GM21786 (cell line): ENCODE measurements at regions not wholly inside any gene's neighbourhood (a gene's known extent, or its start where the extent isn't known, plus 50 kb on each side); places are given as distances from the start of the nearest gene placed in this dataset.

Experiments
- ATAC-seq: cut with Tn5 transposase; IDR thresholded peaks from one replicate; pipeline ENCODE4 v1.9.1; 2021; ENCODE audit not compliant: unreplicated experiment

DNA sequence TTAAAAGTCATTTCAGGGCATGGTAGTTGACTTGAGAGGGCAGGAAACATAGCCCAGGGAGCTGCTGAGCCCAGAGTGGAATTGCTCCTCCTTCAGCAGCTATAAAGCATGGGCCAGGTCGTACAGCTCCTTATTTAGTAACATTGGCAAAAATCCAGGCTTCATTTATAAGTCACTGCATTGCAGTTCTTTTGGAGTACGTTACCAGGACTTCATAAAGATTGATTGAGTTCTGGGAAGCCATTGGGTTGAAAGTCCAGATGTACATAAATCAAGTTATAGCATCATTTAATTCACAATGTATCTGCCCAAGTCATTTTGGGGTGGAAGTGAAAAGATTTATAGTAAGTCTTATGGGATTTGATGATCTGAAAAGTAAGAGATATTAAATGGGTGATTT, 53.0 kb upstream of the ANKEF1 start:
- no peak for ATAC-seq

DNA sequence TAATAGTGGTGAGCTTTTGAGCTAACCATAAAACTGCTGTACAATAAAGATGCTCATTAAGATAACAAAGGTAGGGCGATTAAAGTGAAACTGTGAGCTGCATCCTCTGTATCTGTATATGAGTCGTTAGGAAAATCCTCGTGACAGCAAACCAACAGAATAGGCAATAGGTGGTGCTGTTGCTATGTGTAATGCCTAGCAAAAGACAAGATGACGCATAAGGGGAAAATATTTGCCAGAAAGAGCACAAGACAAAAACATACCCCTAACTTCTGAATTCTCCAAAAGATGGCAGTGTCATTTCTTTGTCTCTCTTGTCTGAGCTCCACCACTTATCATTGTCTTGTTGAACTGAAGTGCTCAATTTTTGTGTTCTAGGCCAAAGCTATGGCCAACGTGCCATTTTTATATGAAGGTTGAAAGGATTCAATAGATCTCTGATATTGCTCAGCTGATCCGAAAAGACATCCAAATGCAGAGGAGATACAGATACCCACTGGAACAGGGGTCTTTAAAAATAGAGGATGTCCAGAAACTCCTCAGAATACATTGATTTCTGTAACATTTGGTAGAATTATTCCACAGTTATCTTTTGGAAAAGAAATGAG, 56.3 kb upstream of the ANKEF1 start:
- peak; percentile 90 for ATAC-seq

DNA sequence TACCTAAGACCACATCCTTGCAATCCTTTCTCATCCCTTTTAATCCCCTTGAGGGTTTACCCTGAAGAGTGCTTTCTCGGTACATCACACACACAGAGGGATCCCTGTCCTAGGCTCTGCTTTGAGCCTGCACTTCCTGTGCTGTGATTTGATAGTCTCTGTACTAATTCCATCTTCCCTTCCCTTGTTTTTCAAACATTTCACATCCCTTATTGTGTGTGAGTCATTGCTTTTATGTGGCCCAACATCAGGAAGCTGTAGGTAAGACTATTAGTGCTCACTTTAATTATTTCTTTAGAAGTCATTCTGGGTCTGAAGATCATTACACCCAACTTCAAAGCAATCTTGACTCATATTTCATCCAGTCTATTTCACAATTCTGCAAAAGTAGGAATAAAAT, 57.2 kb upstream of the ANKEF1 start:
- no peak for ATAC-seq

DNA sequence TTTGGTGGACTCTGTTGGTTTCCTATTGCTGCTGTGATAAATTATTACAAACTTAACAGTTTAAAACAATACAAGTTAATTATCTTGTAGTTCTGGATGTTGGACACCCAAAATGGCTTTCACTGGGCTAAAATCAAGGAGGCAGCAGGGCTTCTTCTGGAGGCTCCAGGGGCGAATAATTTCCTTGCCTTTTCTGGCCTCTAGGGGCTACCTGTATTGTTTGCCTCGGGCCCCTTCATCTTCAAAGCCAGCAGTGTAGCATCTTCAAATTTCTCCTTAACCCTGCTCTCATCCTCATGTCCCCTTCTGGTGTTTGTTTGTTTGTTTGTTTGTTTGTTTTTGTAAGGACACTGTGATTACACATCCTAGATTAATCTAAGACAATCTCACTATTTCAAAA, 60.5 kb upstream of the ANKEF1 start:
- no peak for ATAC-seq

DNA sequence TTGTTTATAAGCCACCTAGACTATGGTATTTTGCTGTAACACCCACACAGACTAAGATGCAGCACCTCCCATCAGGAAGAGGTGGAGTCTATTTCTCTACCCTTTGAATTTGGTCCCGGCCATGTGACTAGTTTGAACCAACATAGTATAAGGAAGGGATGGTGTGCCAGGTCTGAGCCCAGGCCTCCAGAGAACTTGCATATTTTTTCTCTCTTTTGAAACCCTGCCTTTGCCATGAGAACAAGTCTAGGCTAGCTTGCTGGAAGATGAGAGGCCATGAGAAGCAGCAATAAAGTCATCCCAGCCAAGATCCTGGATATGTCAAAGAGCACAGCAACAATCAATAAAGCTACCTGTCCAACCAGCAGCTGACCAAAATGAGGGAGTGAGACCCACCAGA, 63.0 kb upstream of the ANKEF1 start:
- ATAC-seq, result no peak

DNA sequence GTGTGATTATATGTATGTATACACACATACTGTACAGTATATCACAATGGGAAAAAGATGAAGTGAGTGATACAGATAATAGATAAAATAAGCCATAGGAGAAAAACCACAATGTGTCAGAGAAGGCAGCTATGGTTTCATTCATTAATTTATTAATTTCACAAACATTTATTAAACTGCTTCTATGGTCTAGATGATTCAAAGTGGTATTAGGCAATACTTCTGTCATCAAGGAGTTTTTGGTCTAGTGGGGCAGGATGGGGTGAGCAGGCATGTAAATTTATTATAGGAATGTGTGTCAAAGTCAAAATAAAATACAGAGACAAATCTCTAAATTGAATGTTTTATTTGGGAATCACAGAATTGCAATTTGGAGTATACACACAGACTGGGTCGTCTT, 65.2 kb upstream of the ANKEF1 start:
- ATAC-seq, result no peak

DNA sequence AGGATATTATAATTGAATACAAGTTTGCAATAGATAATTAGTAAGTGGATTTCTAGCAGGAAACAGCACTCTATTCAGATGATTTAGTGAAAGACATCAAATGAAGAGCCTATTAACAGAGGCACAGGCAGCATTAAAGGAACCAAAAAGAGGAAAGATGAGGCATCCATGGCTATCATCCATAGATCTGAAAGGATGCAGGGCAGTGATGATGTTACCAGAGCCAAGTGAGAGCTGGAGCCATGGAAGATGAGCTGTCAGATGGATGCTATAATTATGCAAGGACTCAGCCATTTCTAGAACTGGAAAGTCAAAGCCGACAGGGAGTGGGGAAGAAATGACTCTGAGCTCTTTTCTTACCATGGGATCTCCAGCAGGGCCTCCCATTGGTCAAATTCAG, 66.8 kb upstream of the ANKEF1 start:
- ATAC-seq, result no peak

DNA sequence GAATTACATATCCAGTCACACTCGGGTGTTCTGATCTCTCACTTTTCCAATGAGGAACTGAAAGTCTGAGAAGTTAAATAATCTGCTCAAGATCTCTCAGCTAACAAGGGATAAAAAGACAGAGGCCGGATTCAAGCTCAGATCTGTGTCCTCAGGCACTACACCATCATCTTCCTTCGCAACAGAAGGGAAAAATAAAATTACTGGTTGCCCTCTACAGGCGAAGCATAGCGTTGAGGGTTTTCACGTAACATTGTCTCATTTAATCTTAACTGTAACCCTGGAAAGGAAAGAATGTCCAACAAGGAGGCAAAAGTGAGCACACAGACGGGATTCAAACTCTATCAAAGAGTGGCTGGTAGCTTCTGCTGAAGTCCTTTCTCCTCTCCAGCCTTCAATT, 67.8 kb upstream of the ANKEF1 start:
- ATAC-seq, result no peak

DNA sequence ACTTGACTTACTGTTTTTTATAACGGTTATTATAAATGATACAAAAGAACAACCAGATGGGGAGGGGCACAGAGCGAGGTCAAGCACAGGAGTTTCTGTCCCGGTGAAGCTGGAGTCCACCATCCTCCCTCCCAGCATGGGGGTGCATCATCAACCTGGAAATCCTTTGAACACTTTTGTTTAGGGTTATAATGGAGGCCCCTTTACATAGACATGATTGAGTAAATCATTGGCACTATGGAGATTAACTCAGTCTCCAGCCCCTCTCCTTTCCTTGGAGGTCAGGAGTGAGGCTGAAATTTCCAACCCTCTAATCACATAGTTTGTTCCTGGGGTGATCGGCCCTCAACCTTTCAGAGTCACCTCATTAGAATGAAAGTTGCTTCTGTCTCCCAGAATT, 71.8 kb upstream of the ANKEF1 start:
- no peak for ATAC-seq

DNA sequence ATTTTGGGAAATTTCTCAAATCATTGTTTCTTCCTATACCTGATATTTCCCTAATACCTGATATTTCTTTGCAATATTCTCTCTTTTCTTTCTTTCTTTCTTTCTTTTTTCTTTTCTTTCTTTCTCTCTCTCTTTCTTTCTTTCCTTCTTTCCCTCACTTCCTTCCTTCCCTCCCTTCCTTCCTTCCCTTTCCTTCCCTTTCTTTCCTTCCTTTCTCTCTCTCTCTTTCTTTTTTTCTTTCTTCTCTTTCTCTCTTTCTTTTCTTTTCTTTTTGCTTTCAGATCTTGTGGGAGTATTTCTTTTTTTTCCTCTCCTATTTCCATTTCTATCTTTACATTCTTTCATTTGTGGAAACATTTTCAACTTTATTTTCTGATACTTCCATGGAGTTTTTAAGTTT, 76.1 kb upstream of the ANKEF1 start:
- ATAC-seq, result no peak

DNA sequence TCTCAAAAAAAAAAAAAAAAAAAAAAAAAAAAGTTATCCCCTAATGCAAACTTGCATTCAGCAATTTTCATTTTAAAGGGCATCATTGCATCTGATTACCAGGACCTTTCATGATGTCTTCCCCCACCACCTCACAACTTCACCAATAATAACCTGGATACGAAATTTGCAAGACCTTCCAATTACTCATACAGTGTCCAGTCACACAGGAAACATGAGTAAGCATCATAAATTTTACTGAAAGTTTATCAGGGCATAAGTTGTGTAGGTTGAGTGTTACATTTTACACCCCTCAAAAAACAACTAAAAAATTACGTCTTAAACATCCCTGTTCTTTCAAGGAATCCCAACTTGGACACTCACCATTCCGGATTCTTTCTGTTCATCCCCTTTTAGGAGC, 79.1 kb upstream of the ANKEF1 start:
- ATAC-seq, result no peak

DNA sequence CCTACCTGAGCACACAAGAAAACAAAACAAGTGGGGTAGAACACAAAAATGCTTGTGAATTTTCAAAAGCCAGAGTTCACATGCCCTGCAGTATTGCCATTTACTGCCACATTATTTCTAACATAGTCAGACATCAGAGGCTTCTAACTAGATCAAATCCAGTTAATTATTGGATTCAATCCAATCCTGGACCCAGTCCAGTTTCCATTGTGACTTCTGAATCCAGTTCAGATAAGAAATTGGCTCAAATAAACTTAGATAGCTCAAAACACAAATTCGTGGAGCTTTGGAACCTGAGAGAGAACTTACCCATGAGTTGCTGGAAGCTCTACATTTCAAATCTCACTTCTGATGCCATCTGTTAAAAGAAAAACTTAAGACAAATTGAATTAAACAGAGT, 85.2 kb upstream of the ANKEF1 start:
- ATAC-seq, result no peak

DNA sequence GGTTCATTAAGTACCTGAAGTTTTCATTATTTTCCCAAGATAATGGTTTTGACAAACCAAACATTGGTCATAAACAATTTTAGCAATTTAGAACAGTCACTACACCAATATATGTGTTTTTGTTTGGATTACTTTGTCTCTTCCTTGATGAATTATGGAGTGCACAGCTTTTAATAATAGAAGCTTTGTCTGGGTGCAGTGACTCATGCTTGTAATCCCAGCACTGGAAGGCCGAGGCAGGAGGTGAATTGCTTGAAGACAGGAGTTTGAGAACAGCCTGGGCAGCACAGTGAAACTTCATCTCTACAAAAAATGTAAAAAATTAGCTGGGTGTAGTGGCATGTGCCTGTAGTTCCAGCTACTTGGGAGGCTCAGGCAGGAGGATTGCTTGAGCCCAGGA, 89.4 kb upstream of the ANKEF1 start:
- no peak for ATAC-seq

DNA sequence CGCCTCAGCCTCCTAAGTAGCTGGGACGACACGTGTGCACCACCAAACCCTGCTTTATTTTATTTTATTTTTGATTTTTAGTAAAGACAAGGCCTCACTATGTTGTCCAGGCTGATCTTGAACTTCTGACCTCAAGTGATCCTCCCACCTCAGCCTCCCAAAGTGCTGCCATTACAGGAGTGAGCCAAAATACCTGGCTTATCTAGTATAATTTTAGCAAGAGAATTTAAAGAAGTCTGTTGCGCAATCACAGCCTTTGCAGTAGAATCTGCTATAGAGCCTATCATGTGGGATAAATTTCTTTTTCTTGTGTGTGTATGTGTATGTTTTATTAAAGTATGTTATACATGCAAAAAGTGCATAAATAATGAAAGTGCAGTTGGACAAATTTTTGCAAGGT, 92.1 kb upstream of the ANKEF1 start:
- ATAC-seq, result no peak

DNA sequence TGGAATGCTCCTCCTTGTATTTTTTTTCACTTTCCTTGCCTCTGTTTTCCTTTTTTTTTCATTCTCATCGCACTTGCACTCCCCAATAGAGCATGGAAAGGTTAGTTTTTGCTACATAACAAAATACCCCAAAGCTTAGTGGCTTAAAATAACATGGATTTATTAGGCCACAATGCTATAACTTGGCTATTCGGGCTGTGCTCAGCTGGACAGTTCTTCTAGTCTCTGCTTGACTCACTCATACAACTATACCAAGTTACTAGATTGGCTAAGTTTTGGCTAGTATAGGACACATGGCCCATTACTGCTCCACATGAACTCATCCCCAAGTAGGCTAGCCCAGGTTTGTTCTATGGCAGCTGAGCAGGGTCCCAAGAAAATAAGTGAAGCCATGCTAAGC, 94.5 kb upstream of the ANKEF1 start:
- ATAC-seq, result no peak

DNA sequence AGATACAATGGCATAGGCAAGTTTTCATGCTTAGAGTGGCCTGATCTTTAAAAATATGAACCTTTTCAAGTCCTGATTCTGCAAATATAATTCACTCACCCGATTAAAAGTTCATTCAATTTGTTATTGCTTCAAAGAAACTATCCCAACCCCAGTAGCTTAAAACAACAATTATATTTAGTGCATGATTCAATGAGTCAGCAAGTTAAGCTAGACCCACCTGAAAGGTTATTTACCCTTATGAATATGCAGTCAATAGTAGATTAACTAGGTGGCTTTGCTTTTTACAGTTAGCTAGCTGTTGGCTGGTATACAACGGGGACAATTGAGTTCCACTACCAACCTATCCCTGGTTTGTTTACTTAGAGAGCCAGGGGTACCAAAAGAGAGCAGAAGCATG, 95.6 kb upstream of the ANKEF1 start:
- no peak for ATAC-seq

DNA sequence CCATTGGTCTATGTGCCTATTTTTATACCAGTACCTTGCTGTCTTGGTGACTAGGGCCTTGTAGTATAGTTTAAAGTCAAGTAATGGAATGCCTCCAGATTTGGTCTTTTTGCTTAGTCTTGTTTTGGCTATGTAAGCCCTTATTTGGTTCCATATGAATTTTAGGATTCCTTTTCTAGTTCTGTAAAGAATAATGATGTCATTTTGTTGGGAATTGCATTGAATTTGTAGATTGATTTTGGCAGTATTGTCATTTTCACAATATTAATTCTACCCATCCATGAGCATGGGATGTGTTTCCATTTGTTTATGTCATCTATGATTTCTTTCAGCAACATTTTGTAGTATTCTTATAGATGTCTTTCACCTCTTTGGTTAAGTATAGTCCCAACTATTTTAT, 96.4 kb upstream of the PAK5 start:
- no peak for ATAC-seq

DNA sequence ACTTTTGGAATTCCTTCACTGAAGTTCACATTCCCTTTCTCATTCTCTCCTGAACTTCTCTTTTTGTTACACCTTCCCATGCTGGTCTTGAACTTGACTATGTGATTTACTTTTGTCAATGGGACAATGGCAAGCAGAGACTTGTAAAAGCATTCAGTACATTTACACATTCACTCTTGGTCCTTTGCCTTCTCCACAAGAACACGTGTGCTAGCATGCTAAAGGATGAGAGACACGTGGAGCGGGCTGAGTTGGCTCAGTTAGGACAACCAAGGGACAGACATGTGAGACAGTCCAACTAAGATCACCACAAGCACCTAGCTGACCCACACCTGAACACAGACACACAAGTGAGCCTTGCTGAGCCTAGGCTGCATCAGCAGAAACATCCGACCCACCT, 91.3 kb upstream of the PAK5 start:
- no peak for ATAC-seq

DNA sequence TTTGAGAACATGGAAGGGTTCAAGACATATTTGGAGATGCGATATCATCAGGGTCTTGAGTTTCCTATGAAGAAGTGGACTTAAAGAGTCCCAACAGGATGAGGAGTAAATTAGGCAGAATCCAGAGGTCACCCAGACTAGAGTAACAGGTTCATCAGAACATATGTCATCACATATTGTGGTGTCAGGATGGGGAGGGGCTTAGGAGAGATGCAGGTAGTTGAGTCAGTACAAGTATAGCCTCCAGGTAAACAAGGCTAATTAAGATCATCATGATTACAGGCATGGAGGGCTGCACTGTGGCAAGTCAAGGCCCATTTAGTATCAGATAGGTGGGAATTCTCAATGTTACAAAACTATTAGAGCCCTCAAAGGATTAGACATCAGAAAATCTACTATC, 90.1 kb upstream of the PAK5 start:
- ATAC-seq, result no peak

DNA sequence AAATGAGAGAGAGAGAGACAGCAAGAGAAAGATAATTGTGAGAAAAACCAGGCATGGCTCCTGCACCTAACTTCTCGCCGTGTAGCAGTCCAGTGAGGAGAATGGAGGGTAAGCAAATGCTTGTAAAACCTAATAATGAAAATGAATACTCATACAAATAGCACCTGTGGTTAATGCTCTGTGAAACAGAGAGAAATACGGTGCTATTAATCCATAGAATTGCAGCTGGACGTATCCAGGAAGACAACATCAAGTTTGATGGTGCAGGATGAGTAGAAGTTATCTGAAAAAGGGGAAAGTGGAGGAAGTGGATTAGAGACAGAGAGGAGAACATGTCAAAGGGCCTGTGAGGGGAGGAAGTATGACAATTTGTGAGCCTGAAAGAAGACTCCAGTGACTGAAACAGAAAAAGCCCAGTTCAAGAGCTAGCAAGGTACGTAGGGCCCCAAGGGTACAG, 89.4 kb upstream of the PAK5 start:
- ATAC-seq, result peak; percentile 64

DNA sequence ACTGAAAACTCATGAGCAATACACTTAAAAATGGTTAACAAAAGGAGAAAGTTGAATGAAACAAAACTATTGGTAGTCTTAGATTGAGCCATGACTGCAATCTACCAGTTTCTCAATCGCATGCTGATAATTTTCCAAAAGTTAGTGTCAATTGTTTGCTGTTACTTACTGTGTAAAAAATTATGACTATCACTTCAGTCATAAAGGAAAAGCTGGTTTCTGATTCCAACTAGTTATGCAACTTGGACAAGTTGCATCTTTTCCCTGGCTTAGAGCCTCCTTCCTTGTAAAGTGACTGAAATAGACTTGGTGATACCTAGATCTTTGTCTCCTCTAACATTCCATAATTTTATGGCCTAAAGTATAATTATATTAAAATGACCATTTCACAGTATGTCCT, 88.3 kb upstream of the PAK5 start:
- no peak for ATAC-seq

DNA sequence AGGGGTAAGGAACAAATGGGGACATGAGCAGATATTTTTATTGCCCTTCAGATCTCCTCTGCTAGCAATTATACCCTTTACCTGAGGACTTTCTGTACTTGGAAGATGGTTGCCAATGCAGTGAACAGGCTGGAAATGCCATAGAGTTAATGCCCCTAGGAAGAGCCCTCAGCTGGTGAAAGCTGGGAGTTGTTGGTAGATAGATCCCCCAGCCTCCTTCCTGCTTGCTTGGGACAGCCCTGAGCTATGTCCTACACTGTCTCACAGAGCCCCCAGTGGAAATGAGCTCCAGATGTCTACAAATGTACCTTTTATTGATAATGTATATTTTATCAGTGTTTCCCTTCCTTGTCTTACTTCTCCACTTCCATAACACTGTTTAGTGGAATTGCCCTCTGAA, 87.6 kb upstream of the PAK5 start:
- no peak for ATAC-seq

DNA sequence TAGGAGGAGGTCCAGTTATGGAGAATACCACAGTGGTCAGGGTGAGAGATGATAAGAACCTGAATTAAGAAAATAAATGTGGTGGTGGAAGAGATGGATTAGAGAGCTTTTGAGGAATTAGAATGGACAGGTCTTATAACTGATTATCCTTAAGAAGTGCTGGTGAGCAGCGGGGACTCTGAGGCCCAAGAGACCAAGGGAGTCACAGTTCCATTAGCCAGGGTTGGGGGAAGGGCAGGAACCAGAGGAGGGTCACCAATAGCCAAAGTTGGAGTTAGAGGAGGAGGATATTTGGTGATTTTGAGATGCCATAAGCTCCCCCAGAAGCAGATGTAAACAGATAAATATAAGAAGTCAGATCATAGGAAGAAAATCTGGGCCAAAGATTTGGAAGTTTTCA, 87.1 kb upstream of the PAK5 start:
- no peak for ATAC-seq

DNA sequence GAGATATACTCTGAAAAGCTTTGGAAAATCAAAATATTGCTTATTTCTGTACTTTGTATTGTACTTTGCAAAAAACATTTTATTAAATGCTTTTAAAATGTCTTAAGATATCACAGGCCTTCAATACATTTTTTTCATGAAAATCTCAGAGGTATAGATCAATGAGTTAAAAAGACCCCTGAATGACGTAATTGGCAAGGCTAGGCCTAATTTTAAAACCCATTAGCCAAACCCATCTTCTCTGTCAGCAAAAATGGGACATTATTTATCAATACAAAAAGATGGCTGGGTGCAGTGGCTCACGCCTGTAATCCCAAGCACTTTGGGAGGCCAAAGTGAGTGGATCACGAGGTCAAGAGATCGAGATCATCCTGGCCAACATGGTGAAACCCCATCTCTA, 84.8 kb upstream of the PAK5 start:
- ATAC-seq, result no peak
